ENCODE measurements at regions not wholly inside any gene's neighbourhood (a gene's known extent, or its start where the extent isn't known, plus 50 kb on each side); places are given as distances from the start of the nearest gene placed in this dataset.
"Not testable (repeated sequence)": the region's sequence is repeated elsewhere in the genome, so short reads cannot be mapped to it uniquely, and the experiment has no call there.

DNA sequence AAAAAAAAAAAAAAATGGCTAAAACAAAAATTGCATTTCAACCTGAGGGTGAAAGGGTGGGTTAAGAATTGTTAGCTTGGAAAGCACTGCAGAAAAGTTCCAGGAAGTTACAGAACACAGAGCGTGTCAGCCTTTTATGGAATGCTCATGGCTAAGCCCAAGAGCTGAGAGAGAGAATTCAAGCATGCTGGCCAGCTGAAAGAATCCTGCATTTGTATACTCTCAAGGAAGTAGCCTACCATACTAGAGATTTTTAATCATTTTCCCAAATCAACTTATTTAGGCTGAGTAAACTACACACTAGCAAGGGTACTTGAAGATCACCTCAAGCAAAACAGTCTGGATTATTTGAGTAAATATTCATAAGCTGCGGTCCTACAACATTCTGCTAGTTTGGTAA, 153.9 kb downstream of the KCNJ2 start:
- TF ChIP-seq, protein P1, sequence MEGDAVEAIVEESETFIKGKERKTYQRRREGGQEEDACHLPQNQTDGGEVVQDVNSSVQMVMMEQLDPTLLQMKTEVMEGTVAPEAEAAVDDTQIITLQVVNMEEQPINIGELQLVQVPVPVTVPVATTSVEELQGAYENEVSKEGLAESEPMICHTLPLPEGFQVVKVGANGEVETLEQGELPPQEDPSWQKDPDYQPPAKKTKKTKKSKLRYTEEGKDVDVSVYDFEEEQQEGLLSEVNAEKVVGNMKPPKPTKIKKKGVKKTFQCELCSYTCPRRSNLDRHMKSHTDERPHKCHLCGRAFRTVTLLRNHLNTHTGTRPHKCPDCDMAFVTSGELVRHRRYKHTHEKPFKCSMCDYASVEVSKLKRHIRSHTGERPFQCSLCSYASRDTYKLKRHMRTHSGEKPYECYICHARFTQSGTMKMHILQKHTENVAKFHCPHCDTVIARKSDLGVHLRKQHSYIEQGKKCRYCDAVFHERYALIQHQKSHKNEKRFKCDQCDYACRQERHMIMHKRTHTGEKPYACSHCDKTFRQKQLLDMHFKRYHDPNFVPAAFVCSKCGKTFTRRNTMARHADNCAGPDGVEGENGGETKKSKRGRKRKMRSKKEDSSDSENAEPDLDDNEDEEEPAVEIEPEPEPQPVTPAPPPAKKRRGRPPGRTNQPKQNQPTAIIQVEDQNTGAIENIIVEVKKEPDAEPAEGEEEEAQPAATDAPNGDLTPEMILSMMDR (IDR thresholded peaks at IDR 0.05; ENCODE audit: insufficient read depth, low read length, poor library complexity, severe bottlenecking), result no peak
- H3K36me3 ChIP-seq (ENCODE audit: control insufficient read depth, insufficient read depth, low read length), result no peaks in the 10 kb centered on the region
- no peak overlapping the region for H3K4me3 ChIP-seq (replicated peaks; ENCODE audit: low read depth, low read length)
- no peak for DNase-seq (ENCODE audit: extremely low read depth, insufficient read length)
- H3K27me3 ChIP-seq (replicated peaks; ENCODE audit: control insufficient read depth, insufficient read depth, low read length), result no peaks in the 10 kb centered on the region

DNA sequence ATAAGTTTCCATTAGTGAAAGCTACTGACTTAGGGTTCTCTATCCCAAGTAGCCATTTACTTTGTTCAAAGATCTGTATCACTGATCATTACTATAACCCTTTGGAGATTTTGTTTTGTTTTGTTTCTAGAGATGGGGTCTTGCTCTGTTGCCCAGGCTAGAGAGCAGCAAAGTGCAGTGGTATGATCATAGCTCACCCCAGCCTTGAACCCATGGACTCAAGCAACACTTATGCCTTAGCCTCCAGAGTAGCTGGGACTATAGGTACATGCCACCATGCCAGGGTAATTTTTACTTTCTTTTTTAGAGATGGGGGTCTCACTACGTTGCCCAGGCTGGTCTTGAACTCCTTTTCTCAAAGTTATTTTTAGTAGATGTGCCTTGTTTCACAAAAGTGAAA, 154.7 kb downstream of the KCNJ2 start:
- DNase-seq (ENCODE audit: extremely low read depth, insufficient read length), result no peak
- H3K27me3 ChIP-seq (replicated peaks; ENCODE audit: control insufficient read depth, insufficient read depth, low read length), result no peaks in the 10 kb centered on the region
- no peaks in the 10 kb centered on the region for H3K36me3 ChIP-seq (ENCODE audit: control insufficient read depth, insufficient read depth, low read length)
- TF ChIP-seq, protein P1 (IDR thresholded peaks at IDR 0.05; ENCODE audit: insufficient read depth, low read length, poor library complexity, severe bottlenecking), result no peak
- H3K4me3 ChIP-seq (replicated peaks; ENCODE audit: low read depth, low read length), result no peak overlapping the region

DNA sequence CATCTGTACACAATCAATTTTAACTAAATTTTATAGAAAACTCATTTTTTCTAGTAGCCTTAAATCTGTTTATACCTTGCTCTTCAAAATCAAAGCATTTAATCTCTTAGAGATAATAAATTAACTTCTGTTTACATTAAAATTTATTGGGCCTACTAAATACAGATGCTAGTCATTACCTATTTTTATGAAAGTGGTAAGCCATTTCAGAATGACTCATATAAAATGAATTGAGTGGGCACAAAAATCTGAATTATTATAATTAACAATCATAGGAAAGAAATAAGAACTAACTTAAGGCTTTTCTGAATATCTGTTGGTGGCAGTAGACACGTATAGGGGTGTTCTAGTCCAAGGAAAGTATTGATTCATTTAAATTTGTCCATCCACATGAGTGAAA, 157.9 kb downstream of the KCNJ2 start:
- no peaks in the 10 kb centered on the region for H3K27me3 ChIP-seq (replicated peaks; ENCODE audit: control insufficient read depth, insufficient read depth, low read length)
- DNase-seq (ENCODE audit: extremely low read depth, insufficient read length), result no peak
- no peaks in the 10 kb centered on the region for H3K36me3 ChIP-seq (ENCODE audit: control insufficient read depth, insufficient read depth, low read length)
- TF ChIP-seq, protein P1 (IDR thresholded peaks at IDR 0.05; ENCODE audit: insufficient read depth, low read length, poor library complexity, severe bottlenecking), result no peak
- H3K4me3 ChIP-seq (replicated peaks; ENCODE audit: low read depth, low read length), result no peak overlapping the region

DNA sequence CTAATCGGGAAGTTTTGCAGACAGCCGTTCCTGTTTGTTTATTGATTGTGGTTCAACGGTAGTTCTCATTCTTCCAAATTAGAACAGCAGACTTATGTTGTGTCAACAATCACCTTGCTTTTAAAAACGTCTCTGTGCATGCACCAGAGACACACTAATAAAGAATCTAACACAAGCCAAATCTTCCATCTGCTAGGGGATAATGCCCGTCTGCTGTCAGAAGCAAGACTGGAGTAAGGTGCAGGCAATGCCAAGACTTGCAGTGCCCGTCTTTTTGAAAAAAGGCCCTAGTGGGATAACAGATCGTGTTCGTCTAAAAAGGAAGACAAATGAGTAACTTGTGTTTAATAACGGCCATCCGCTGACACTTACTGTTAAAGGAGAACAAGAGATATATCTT, 158.4 kb downstream of the KCNJ2 start:
- Histone ChIP-seq H3K27me3 (replicated peaks; ENCODE audit: control insufficient read depth, insufficient read depth, low read length) (no peaks in the 10 kb centered on the region), H3K36me3 (ENCODE audit: control insufficient read depth, insufficient read depth, low read length) (no peaks in the 10 kb centered on the region), H3K4me3 (replicated peaks; ENCODE audit: low read depth, low read length) (no peak overlapping the region)
- DNase-seq (ENCODE audit: extremely low read depth, insufficient read length), result no peak
- TF ChIP-seq, protein P1 (IDR thresholded peaks at IDR 0.05; ENCODE audit: insufficient read depth, low read length, poor library complexity, severe bottlenecking), result no peak

DNA sequence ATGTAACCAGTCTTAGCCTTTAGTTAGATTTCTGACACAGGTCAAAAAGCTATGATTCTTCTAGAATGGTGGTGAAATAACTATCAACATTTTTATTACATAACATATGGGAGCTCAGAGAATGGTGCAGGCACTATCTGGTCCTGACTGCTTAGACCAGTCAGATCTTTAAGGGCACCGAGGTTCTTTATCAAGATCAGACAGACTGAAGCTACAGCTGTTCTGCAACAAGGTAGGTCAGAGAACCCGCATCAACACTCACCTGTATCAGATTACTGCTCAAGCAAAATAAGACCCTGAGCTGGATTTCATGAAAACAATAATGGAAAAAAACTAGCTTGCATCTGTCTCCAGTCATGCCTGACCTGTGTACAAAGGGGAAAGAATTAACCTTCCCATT, 160.4 kb downstream of the KCNJ2 start:
- H3K27me3 ChIP-seq (replicated peaks; ENCODE audit: control insufficient read depth, insufficient read depth, low read length), result no peaks in the 10 kb centered on the region
- no peaks in the 10 kb centered on the region for H3K36me3 ChIP-seq (ENCODE audit: control insufficient read depth, insufficient read depth, low read length)
- TF ChIP-seq, protein P1 (IDR thresholded peaks at IDR 0.05; ENCODE audit: insufficient read depth, low read length, poor library complexity, severe bottlenecking), result no peak
- no peak overlapping the region for H3K4me3 ChIP-seq (replicated peaks; ENCODE audit: low read depth, low read length)
- no peak for DNase-seq (ENCODE audit: extremely low read depth, insufficient read length)

DNA sequence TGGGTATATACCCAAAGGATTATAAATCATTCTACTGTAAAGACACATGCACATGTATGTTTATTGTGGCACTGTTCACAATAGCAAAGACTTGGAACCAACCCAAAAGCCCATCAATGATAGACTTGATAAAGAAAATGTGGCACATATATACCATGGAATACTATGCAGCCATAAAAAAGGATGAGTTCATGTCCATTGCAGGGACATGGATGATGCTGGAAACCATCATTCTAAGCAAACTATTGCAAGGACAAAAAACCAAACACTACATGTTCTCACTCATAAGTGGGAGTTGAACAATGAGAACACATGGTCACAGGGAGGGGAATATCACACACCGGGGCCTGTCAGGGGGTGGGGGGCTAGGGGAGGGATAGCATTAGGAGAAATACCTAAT, 161.7 kb downstream of the KCNJ2 start:
- DNase-seq (ENCODE audit: extremely low read depth, insufficient read length); H3K27me3 ChIP-seq (replicated peaks; ENCODE audit: control insufficient read depth, insufficient read depth, low read length); H3K36me3 ChIP-seq (ENCODE audit: control insufficient read depth, insufficient read depth, low read length); H3K4me3 ChIP-seq (replicated peaks; ENCODE audit: low read depth, low read length): not testable (repeated sequence)

Measured in GM06990 (cell line).